ENCODE measurements at regions not wholly inside any gene's neighbourhood (a gene's known extent, or its start where the extent isn't known, plus 50 kb on each side); places are given as distances from the start of the nearest gene placed in this dataset.
"Not testable (repeated sequence)": the region's sequence is repeated elsewhere in the genome, so short reads cannot be mapped to it uniquely, and the experiment has no call there.

GRCh38 chr1:94302497-94302896 lies 65.1 kb upstream of the ARHGAP29 start:
- no peak for DNase-seq

- DNase-seq, result no peak
These were observed 63.8 kb upstream of the ARHGAP29 start for GRCh38 chr1:94301186-94301585.

GRCh38 chr1:94300731-94301130 lies 63.3 kb upstream of the ARHGAP29 start:
- DNase-seq, result no peak

DNA sequence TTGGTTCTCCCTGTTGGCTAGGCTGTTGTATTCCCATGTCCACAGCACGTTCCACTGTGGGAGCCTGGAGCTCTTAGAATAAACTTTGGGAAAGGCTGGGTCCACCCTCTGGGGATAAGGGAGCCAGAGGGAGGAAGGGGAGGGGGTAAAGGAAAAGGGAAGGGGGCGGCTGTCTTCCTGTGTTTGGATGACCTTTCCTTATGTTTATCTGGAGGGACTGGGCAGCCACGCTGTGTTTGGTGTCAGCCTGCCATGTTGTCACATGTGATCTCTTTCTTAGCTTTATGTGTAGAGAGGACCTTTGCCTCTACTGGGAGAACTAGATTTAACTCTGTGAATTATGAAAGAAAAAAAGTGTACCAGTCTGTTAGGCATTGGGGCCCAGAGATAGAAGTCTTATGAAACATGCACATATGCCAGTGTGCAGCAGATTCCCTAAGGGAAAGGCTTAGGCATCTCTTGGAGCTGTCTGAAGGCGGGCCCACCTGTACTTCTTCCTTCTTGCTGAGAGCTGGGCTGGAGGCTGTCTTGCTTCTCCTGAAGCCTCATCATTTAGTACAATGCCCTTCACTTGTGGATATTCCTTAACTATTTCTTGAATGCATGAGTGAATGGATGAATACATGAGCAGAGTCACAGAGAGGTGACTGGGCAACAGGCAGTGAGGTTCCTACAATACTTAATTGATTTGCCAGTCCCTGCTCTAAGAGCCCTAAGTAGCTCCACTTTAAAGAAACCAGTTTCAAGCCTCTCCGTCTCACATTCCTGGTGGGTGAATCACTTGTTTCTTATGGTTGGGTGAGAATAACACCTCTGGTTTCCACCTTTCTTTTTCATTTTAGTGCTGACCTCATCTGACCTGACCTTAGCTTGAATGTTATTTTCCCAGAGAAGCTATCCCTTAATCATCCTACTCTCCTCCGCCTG lies 62.5 kb upstream of the ARHGAP29 start:
- no peak for DNase-seq

- DNase-seq, result no peak
These were observed 61.5 kb upstream of the ARHGAP29 start for GRCh38 chr1:94298861-94299260.

GRCh38 chr1:94296018-94296417 lies 58.6 kb upstream of the ARHGAP29 start:
- DNase-seq, result no peak

GRCh38 chr1:94292978-94293377 lies 55.6 kb upstream of the ARHGAP29 start:
- not testable (repeated sequence) for DNase-seq

GRCh38 chr1:94289244-94289643 lies 51.9 kb upstream of the ARHGAP29 start:
- not testable (repeated sequence) for DNase-seq

All from NCI-H146 (cell line).